Liver (tissue), 3 donors: ENCODE measurements at regions not wholly inside any gene's neighbourhood (a gene's known extent, or its start where the extent isn't known, plus 50 kb on each side); places are given as distances from the start of the nearest gene placed in this dataset.

Source experiments
- RAD21 ChIP-seq, 2 donors: IDR thresholded peaks; 2 replicates each; pipeline ENCODE4 v1.6.1; 2016; ENCODE audit warnings: antibody characterized with exemption in 2 of 2, mild to moderate bottlenecking in 2 of 2
- TF ChIP-seq, protein P1 (sequence below): fragments of 150-350 bp; IDR thresholded peaks from 2 replicates; pipeline ENCODE4 v1.5.1; 2017; ENCODE audit warnings: improper control_type of control experiment, low read depth, low read length; ENCODE audit not compliant: missing input control
- donor health status: healthy.
- donor health status: healthy.

DNA sequence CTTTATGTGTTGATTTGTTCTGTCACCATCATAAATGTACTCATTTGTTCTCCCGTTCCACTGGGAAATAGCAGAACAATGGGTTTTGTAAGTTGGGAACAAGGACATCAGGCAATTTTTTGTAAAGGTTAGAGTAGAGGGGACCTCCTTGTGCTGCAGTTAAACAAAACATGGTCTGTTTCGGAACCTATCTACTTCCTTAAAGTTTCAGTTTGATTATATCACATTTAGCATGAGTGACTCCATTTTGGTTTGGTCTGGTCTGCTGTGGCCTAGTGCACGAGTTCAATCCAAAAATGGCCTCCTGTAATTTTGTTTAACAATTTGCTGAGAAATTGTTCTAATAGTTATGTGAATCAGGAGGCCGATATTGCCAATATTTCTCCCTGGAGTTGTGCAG, 372.7 kb downstream of the NUAK1 start:
- TF ChIP-seq, protein P1, sequence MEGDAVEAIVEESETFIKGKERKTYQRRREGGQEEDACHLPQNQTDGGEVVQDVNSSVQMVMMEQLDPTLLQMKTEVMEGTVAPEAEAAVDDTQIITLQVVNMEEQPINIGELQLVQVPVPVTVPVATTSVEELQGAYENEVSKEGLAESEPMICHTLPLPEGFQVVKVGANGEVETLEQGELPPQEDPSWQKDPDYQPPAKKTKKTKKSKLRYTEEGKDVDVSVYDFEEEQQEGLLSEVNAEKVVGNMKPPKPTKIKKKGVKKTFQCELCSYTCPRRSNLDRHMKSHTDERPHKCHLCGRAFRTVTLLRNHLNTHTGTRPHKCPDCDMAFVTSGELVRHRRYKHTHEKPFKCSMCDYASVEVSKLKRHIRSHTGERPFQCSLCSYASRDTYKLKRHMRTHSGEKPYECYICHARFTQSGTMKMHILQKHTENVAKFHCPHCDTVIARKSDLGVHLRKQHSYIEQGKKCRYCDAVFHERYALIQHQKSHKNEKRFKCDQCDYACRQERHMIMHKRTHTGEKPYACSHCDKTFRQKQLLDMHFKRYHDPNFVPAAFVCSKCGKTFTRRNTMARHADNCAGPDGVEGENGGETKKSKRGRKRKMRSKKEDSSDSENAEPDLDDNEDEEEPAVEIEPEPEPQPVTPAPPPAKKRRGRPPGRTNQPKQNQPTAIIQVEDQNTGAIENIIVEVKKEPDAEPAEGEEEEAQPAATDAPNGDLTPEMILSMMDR, result no peak
- no peak for TF ChIP-seq RAD21 (IDR thresholded peaks at IDR 0.05)
